K562 (cell line): ENCODE measurements at regions not wholly inside any gene's neighbourhood (a gene's known extent, or its start where the extent isn't known, plus 50 kb on each side); places are given as distances from the start of the nearest gene placed in this dataset.

Experiments used
- ATAC-seq: fragments of 200-7000 bp; cut with Tn5 transposase; 3 replicates; pipeline ENCODE4 v1.9.1; 2020; ENCODE audit warnings: moderate library complexity
- BruUV-seq: library from RNA; stranded (reverse); fragments of 400-500 nt; replicated peaks from 2 replicates; lab custom pipeline; 2021; lab: Mats Ljungman, UMichigan
- CTCF ChIA-PET: fragments of 300-600 bp; formaldehyde crosslinking; extraction: SDS; loops from one replicate; lab custom pipeline; 2021; ENCODE audit warnings: low intra/inter-chr PET ratio; lab: Yijun Ruan, JAX
- POLR2A ChIA-PET: fragments of 300-600, 350-650 bp; sonication (Branson Sonifier 250); formaldehyde crosslinking; extraction: SDS; loops from one replicate; lab custom pipeline; 2021; ENCODE audit warnings: antibody characterized with exemption, inconsistent platforms; lab: Yijun Ruan, JAX
- DNase-seq, 4 experiments: peaks; one replicate each; pipeline versions ENCODE4 v3.0.0 to v3.0.0-alpha.2; 2011 to 2018; ENCODE audit warnings: low spot score in 3 of 4, mixed read lengths in 3 of 4; ENCODE audit errors: extremely low read depth in 1 of 4
- FAIRE-seq: peaks from 2 replicates; lab custom pipeline; 2011; peaks lifted over from hg19 to GRCh38; lab: Jason Lieb, UNC
- H2AFZ ChIP-seq: 2 replicates; pipeline ENCODE4 v1.6.0; 2011; ENCODE audit warnings: low read depth, low read length, control low read depth, inconsistent platforms
- H3K27ac ChIP-seq: fragments of 200-600 bp; 3 replicates; pipeline ENCODE4 v1.8.0; 2011; ENCODE audit warnings: low read depth, mild to moderate bottlenecking, control low read depth, inconsistent platforms, low read length, moderate library complexity, mixed read lengths; ENCODE audit errors: extremely low read depth
- H3K27me3 ChIP-seq, 2 experiments: fragments of 300-600 bp in 1 of 2; 2 replicates in 1 of 2; 3 replicates in 1 of 2; pipeline versions ENCODE4 v1.6.0 to v1.8.0; 2011; ENCODE audit warnings: inconsistent platforms in 2 of 2, low read length in 2 of 2, mild to moderate bottlenecking in 1 of 2, mixed read lengths in 1 of 2, moderate library complexity in 1 of 2; ENCODE audit not compliant: control insufficient read depth in 2 of 2, insufficient read depth in 2 of 2
- H3K36me3 ChIP-seq: fragments of 300-600 bp; 3 replicates; pipeline ENCODE4 v1.8.0; 2011; ENCODE audit warnings: mild to moderate bottlenecking, low read length, inconsistent platforms; ENCODE audit not compliant: control insufficient read depth, insufficient read depth
- H3K4me1 ChIP-seq, 2 experiments: fragments of 200-600 bp in 1 of 2; replicated peaks in 1 of 2; 2 replicates in 1 of 2; 3 replicates in 1 of 2; pipeline versions ENCODE4 v1.5.1 to v1.8.0; 2011; ENCODE audit warnings: inconsistent platforms in 2 of 2, low read length in 2 of 2, mild to moderate bottlenecking in 1 of 2, mixed read lengths in 1 of 2, moderate library complexity in 1 of 2; ENCODE audit not compliant: control insufficient read depth in 2 of 2, insufficient read depth in 2 of 2
- H3K4me2 ChIP-seq: 2 replicates; pipeline ENCODE4 v1.6.1; 2011; ENCODE audit warnings: low read length, control low read depth, inconsistent platforms, mixed read lengths; ENCODE audit not compliant: insufficient read depth
- H3K4me3 ChIP-seq: fragments of 200-600 bp; sonication (generic), shearing (Covaris generic); 2 replicates; pipeline ENCODE4 v1.5.1; 2016; ENCODE audit warnings: control low read depth, inconsistent platforms
- H3K79me2 ChIP-seq: fragments of 200-600 bp; 3 replicates; pipeline ENCODE4 v1.8.0; 2011; ENCODE audit warnings: low read length, inconsistent platforms; ENCODE audit not compliant: control insufficient read depth, insufficient read depth
- H3K9ac ChIP-seq, 2 experiments: 2 replicates each; pipeline versions ENCODE4 v1.6.0 to v1.6.1; 2011; ENCODE audit warnings: low read depth in 2 of 2, low read length in 2 of 2, control low read depth in 1 of 2, inconsistent platforms in 1 of 2, mild to moderate bottlenecking in 1 of 2, mixed read lengths in 1 of 2; ENCODE audit not compliant: insufficient read depth in 1 of 2
- H3K9me1 ChIP-seq: one replicate; pipeline ENCODE4 v1.6.0; 2011; ENCODE audit warnings: inconsistent platforms, mild to moderate bottlenecking, low read length, moderate library complexity; ENCODE audit not compliant: control insufficient read depth, insufficient read depth
- H3K9me3 ChIP-seq: replicated peaks from 2 replicates; pipeline ENCODE4 v1.5.1; 2011; ENCODE audit warnings: low read depth, low read length, inconsistent platforms; ENCODE audit not compliant: control insufficient read depth, insufficient read depth
- H4K20me1 ChIP-seq: replicated peaks from 2 replicates; pipeline ENCODE4 v1.6.1; 2011; ENCODE audit warnings: low read length, inconsistent platforms, mixed read lengths; ENCODE audit not compliant: control insufficient read depth, insufficient read depth
- CREB3L1 ChIP-seq: fragments of 450-650 bp; IDR thresholded peaks from 2 replicates; pipeline ENCODE4 v1.6.1; 2014; ENCODE audit warnings: low read depth, mild to moderate bottlenecking, moderate library complexity, borderline replicate concordance
- EWSR1 ChIP-seq: fragments of 450-650 bp; IDR thresholded peaks from 2 replicates; pipeline ENCODE4 v1.6.1; 2018; ENCODE audit warnings: borderline replicate concordance, mild to moderate bottlenecking, low read depth, moderate library complexity; ENCODE audit not compliant: partially characterized antibody
- HDAC8 ChIP-seq: fragments of 450-650 bp; IDR thresholded peaks from 2 replicates; pipeline ENCODE4 v1.6.1; 2016; ENCODE audit warnings: mild to moderate bottlenecking, missing genetic modification characterization, moderate library complexity, missing compliant biosample characterization
- HLTF ChIP-seq: fragments of 450-650 bp; IDR thresholded peaks from 2 replicates; pipeline ENCODE4 v1.6.1; 2016
- HMG20A ChIP-seq: fragments of 450-650 bp; formaldehyde crosslinking; conservative IDR thresholded peaks from 2 replicates; pipeline ENCODE4 v1.4.0; 2020; ENCODE audit warnings: mild to moderate bottlenecking, mixed read lengths
- NCOA1 ChIP-seq: fragments of 450-650 bp; IDR thresholded peaks from 2 replicates; pipeline ENCODE4 v1.6.1; 2016; ENCODE audit warnings: low read depth
- PHF8 ChIP-seq: fragments of 200-600 bp; sonication (generic); IDR thresholded peaks from 2 replicates; pipeline ENCODE4 v1.6.1; 2012; ENCODE audit warnings: mixed run types, mild to moderate bottlenecking, inconsistent platforms, low read length, moderate library complexity, borderline replicate concordance
- SRF ChIP-seq, 2 experiments: fragments of 250-450, 450-650 bp in 1 of 2; sonication (Bioruptor Pico) in 1 of 2; sonication (generic) in 1 of 2; formaldehyde crosslinking; IDR thresholded peaks; 2 replicates each; pipeline versions ENCODE4 v1.5.0 to v1.5.1; 2020 to 2022; ENCODE audit warnings: mild to moderate bottlenecking in 1 of 2, missing genetic modification reagents in 1 of 2
- TRIM25 ChIP-seq: fragments of 450-650 bp; IDR thresholded peaks from 2 replicates; pipeline ENCODE4 v1.7.0; 2016; ENCODE audit warnings: borderline replicate concordance
- ZNF146 ChIP-seq: IDR thresholded peaks from one replicate; pipeline ENCODE4 v1.6.1; 2018; ENCODE audit warnings: missing compliant biosample characterization; ENCODE audit not compliant: unreplicated experiment
- ZNF3 ChIP-seq: fragments of 250-450 bp; sonication (Bioruptor Pico); IDR thresholded peaks from 2 replicates; pipeline ENCODE4 v1.5.0; 2021; ENCODE audit warnings: mild to moderate bottlenecking, moderate library complexity
- WGBS: fragments of 100-300 bp; shearing (Covaris generic); methylation state at CpG from one replicate; pipeline ENCODE4 v1.1.6; 2016; ENCODE audit warnings: low coverage, mixed read lengths; ENCODE audit not compliant: insufficient coverage; ENCODE audit errors: missing lambda C conversion rate; 5-methylcytosine and 5-hydroxymethylcytosine counted together
- in situ Hi-C: fragments of 300-500 bp; cut with MboI; formaldehyde crosslinking; loops from 4 replicates; pipeline ENCODE4 v1.15.0; 2018; ENCODE audit warnings: inconsistent platforms, mixed read lengths
- intact Hi-C: fragments of 100-400 bp; cut with micrococcal nuclease; formaldehyde crosslinking; loops from 2 replicates; pipeline ENCODE4 v1.14.2; 2022

- WGBS, result 0% methylated on average over 1 of the region's 1 CpG
- TF ChIP-seq PHF8, result no peak
- TF ChIP-seq NCOA1, result no peak
- no peak for TF ChIP-seq HLTF
- TF ChIP-seq, all 486 proteins: peak for 0
- H3K9ac ChIP-seq, result no peak overlapping the region
- intact Hi-C loops, result no loop called here
- H3K27me3 ChIP-seq, result no peaks in the 10 kb centered on the region
- CTCF ChIA-PET, result no interaction called here
- H3K4me1 ChIP-seq, result no peaks in the 10 kb centered on the region
- no peak overlapping the region for H3K27ac ChIP-seq
- POLR2A ChIA-PET, result no interaction called here
- H3K36me3 ChIP-seq, result no peaks in the 10 kb centered on the region
- no peaks in the 10 kb centered on the region for H3K79me2 ChIP-seq
- DNase-seq, result no peak
- no peak for ATAC-seq
- H3K9me1 ChIP-seq, result no peaks in the 10 kb centered on the region
- H2AFZ ChIP-seq, result no peak overlapping the region
- no peak for FAIRE-seq
- H3K9me3 ChIP-seq, result no peaks in the 10 kb centered on the region; the same call in 1 of the 2 replicates
- no peaks in the 10 kb centered on the region for H4K20me1 ChIP-seq
- no peak overlapping the region for H3K4me3 ChIP-seq
- no TSS peak for BruUV-seq
- in situ Hi-C loops, result no loop called here
- H3K4me2 ChIP-seq, result no peak overlapping the region
Measured at GRCh38 chr2:150944315-150944714, 317.3 kb downstream of the RBM43 start.

- H4K20me1 ChIP-seq, result no peaks in the 10 kb centered on the region
- no peak overlapping the region for H3K4me2 ChIP-seq
- no peak for ATAC-seq
- 0% methylated on average over 3 of the region's 3 CpGs for WGBS
- no peaks in the 10 kb centered on the region for H3K79me2 ChIP-seq
- no peaks in the 10 kb centered on the region for H3K9me1 ChIP-seq
- ChIA-PET CTCF (no interaction called here), POLR2A (no interaction called here)
- H3K27ac ChIP-seq, result no peak overlapping the region
- no TSS peak for BruUV-seq
- no peak for DNase-seq
- H3K9me3 ChIP-seq, result no peaks in the 10 kb centered on the region; the same call in 1 of the 2 replicates
- H3K27me3 ChIP-seq, result no peaks in the 10 kb centered on the region
- H3K4me3 ChIP-seq, result no peak overlapping the region
- no peak overlapping the region for H2AFZ ChIP-seq
- in situ Hi-C loops, result no loop called here
- no peaks in the 10 kb centered on the region for H3K36me3 ChIP-seq
- no peak for TF ChIP-seq HMG20A (CRISPR knock-in tag)
- TF ChIP-seq ZNF3, result no peak
- no peak for TF ChIP-seq HDAC8 (tag)
- TF ChIP-seq CREB3L1, result no peak
- TF ChIP-seq SRF (CRISPR knock-in tag; IDR thresholded peaks at IDR 0.05), result no peak
- TF ChIP-seq TRIM25, result no peak
- TF ChIP-seq ZNF146 (CRISPR knock-in tag), result no peak
- no peak for TF ChIP-seq EWSR1
- TF ChIP-seq, all 486 proteins: peak for 0
- intact Hi-C loops, result no loop called here
- FAIRE-seq, result no peak
- no peak overlapping the region for H3K9ac ChIP-seq
- H3K4me1 ChIP-seq, result no peaks in the 10 kb centered on the region
Measured at GRCh38 chr2:150939087-150939486, 322.6 kb downstream of the RBM43 start.
